KMS-11 (cell line): ENCODE measurements at regions not wholly inside any gene's neighbourhood (a gene's known extent, or its start where the extent isn't known, plus 50 kb on each side); places are given as distances from the start of the nearest gene placed in this dataset.

Source experiments
- H2AFZ ChIP-seq: fragments of 200-600 bp; sonication (generic); 2 replicates; pipeline ENCODE4 v1.6.1; 2016; ENCODE audit warnings: antibody characterized with exemption, mixed run types, low read depth
- H3K27ac ChIP-seq: fragments of 200-600 bp; sonication (generic); 2 replicates; pipeline ENCODE4 v1.6.1; 2016; ENCODE audit warnings: mild to moderate bottlenecking, mixed run types
- H3K27me3 ChIP-seq: fragments of 200-600 bp; sonication (generic); 2 replicates; pipeline ENCODE4 v1.6.1; 2017; ENCODE audit warnings: mild to moderate bottlenecking, low read depth, mixed run types, moderate library complexity; ENCODE audit not compliant: insufficient read depth
- H3K36me3 ChIP-seq: fragments of 200-600 bp; sonication (generic); 2 replicates; pipeline ENCODE4 v1.6.1; 2017; ENCODE audit warnings: mild to moderate bottlenecking, mixed run types; ENCODE audit not compliant: insufficient read depth
- H3K4me1 ChIP-seq: fragments of 200-600 bp; sonication (generic); 2 replicates; pipeline ENCODE4 v1.6.1; 2016; ENCODE audit warnings: mild to moderate bottlenecking, low read depth, mixed run types; ENCODE audit not compliant: poor library complexity, severe bottlenecking
- H3K4me2 ChIP-seq: fragments of 200-600 bp; sonication (generic); 2 replicates; pipeline ENCODE4 v1.7.0; 2016; ENCODE audit warnings: mild to moderate bottlenecking, mixed run types
- H3K4me3 ChIP-seq: fragments of 200-600 bp; sonication (generic); IDR thresholded peaks from 2 replicates; pipeline ENCODE4 v1.6.1; 2017; ENCODE audit warnings: low read depth, low read length, mixed read lengths; ENCODE audit not compliant: insufficient read depth
- H3K79me2 ChIP-seq: fragments of 200-600 bp; sonication (generic); 2 replicates; pipeline ENCODE4 v1.6.1; 2016; ENCODE audit warnings: low read depth, mixed run types; ENCODE audit not compliant: insufficient read depth
- H3K9ac ChIP-seq: fragments of 200-600 bp; sonication (generic); 2 replicates; pipeline ENCODE4 v1.6.1; 2016; ENCODE audit warnings: mild to moderate bottlenecking, mixed run types
- H4K20me1 ChIP-seq: fragments of 200-600 bp; sonication (generic); 2 replicates; pipeline ENCODE4 v1.6.1; 2016; ENCODE audit warnings: mild to moderate bottlenecking, mixed run types; ENCODE audit not compliant: insufficient read depth
- TF ChIP-seq, protein P1 (sequence below): fragments of 200-600 bp; sonication (generic); conservative IDR thresholded peaks from 2 replicates; pipeline ENCODE4 v1.6.1; 2017; ENCODE audit warnings: low read depth, mild to moderate bottlenecking, antibody characterized with exemption, low read length, moderate library complexity, mixed read lengths

DNA sequence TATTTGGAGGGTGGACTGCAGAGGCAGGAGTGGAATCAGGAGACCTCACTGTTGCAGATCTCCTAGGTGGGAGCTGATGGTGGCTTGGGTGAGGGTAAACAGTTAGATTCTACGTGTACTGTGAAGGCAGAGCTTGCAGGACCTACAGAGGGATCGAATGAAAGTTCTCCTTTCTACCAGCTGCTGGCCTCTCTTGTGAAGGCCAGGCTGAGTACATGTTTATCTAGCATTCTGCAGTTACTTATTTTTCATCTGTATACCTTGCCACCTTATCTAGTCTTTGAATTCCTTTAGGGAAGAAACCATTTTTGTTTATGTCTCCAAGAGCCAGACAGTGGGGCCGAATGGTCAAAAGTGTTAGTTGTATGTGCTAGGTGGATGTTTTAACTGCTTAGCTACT lies 57.6 kb downstream of the PTTG1 start:
- no peak overlapping the region for H3K27ac ChIP-seq
- peaks cover 32% of the 10 kb centered on the region for H3K4me1 ChIP-seq
- H3K27me3 ChIP-seq: no peaks in the 10 kb centered on the region
- no peak overlapping the region for H2AFZ ChIP-seq
- H3K4me3 ChIP-seq: no peak overlapping the region
- H3K9ac ChIP-seq: no peak overlapping the region
- H3K79me2 ChIP-seq: peaks cover 67% of the 10 kb centered on the region
- TF ChIP-seq, protein P1, sequence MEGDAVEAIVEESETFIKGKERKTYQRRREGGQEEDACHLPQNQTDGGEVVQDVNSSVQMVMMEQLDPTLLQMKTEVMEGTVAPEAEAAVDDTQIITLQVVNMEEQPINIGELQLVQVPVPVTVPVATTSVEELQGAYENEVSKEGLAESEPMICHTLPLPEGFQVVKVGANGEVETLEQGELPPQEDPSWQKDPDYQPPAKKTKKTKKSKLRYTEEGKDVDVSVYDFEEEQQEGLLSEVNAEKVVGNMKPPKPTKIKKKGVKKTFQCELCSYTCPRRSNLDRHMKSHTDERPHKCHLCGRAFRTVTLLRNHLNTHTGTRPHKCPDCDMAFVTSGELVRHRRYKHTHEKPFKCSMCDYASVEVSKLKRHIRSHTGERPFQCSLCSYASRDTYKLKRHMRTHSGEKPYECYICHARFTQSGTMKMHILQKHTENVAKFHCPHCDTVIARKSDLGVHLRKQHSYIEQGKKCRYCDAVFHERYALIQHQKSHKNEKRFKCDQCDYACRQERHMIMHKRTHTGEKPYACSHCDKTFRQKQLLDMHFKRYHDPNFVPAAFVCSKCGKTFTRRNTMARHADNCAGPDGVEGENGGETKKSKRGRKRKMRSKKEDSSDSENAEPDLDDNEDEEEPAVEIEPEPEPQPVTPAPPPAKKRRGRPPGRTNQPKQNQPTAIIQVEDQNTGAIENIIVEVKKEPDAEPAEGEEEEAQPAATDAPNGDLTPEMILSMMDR: no peak
- no peaks in the 10 kb centered on the region for H4K20me1 ChIP-seq
- H3K36me3 ChIP-seq: no peaks in the 10 kb centered on the region
- H3K4me2 ChIP-seq: no peak overlapping the region

DNA sequence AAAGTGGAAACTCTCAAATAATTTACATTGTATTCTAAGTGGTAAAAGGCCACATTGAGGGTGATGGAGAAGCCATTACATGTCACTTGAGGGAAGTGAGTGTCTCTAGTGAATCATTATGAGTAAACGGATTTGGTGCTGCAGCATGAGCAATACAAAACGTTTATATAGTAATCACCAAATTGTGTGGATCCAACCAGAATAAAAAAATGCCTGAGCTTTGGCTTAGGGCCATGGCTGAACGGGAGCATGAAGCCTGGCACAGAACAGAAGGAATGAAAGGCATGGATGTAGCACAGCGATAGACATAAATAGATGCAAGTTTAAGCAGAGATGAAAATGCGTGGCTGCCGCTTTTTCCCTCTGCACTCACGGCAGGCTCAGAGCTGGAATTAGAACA lies 58.3 kb downstream of the PTTG1 start:
- peaks cover 25% of the 10 kb centered on the region for H3K4me1 ChIP-seq
- no peak overlapping the region for H3K27ac ChIP-seq
- no peak overlapping the region for H3K4me3 ChIP-seq
- no peak overlapping the region for H3K9ac ChIP-seq
- no peak overlapping the region for H2AFZ ChIP-seq
- H4K20me1 ChIP-seq: no peaks in the 10 kb centered on the region
- peaks cover 61% of the 10 kb centered on the region for H3K79me2 ChIP-seq
- no peaks in the 10 kb centered on the region for H3K27me3 ChIP-seq
- TF ChIP-seq, protein P1: no peak
- no peak overlapping the region for H3K4me2 ChIP-seq
- H3K36me3 ChIP-seq: no peaks in the 10 kb centered on the region

DNA sequence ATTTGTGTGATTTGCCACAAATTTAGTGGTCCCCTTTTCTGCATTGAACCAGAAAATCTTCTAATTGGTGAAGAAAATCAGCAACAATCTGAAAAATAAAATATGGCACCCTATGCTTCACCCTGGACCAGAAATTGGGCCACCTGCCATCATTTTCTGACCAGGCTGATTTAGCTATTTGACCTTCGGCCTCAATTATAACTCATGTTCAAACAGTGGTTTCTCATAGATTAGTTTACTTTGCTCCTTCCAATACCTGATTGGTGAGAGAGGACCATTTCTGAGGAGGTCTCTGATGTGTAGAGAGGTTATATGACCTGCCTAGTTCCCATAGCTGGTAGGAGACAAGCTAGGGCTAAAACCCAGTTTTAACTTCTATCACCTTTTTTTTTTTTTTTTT lies 59.0 kb downstream of the PTTG1 start:
- Histone ChIP-seq H3K79me2 (peaks cover 53% of the 10 kb centered on the region), H3K4me3 (no peak overlapping the region), H3K27ac (no peak overlapping the region), H2AFZ (no peak overlapping the region), H3K4me2 (no peak overlapping the region), H4K20me1 (no peaks in the 10 kb centered on the region), H3K36me3 (no peaks in the 10 kb centered on the region), H3K4me1 (peaks cover 18% of the 10 kb centered on the region), H3K27me3 (no peaks in the 10 kb centered on the region), H3K9ac (no peak overlapping the region)
- TF ChIP-seq, protein P1: no peak

DNA sequence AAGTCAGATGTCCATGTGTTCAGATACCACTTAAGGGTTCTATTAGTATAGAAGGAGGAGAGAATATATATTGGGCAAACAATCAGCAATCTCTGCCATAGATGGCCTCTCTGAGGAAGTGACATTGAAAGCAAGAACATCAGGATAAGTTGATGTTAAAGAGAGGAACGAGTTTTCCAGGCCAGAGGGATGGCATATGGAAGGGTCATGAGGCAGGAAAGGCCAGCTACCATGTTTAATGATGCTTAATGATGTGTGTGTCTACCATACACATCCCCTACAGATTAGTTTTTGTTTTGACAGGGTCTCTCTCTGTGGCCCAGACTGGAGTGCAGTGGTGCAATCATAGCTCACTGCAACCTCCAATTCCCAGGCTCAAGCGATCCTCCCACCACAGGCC lies 63.0 kb downstream of the PTTG1 start:
- Histone ChIP-seq H3K27me3 (no peaks in the 10 kb centered on the region), H3K4me1 (no peaks in the 10 kb centered on the region), H4K20me1 (no peaks in the 10 kb centered on the region), H3K36me3 (no peaks in the 10 kb centered on the region), H3K4me3 (no peak overlapping the region), H2AFZ (no peak overlapping the region), H3K27ac (no peak overlapping the region), H3K9ac (no peak overlapping the region), H3K4me2 (no peak overlapping the region), H3K79me2 (peaks cover 13% of the 10 kb centered on the region; the same call in 1 of the 2 replicates)
- TF ChIP-seq, protein P1: no peak
